ENCODE measurements at regions not wholly inside any gene's neighbourhood (a gene's known extent, or its start where the extent isn't known, plus 50 kb on each side); places are given as distances from the start of the nearest gene placed in this dataset.

DNA sequence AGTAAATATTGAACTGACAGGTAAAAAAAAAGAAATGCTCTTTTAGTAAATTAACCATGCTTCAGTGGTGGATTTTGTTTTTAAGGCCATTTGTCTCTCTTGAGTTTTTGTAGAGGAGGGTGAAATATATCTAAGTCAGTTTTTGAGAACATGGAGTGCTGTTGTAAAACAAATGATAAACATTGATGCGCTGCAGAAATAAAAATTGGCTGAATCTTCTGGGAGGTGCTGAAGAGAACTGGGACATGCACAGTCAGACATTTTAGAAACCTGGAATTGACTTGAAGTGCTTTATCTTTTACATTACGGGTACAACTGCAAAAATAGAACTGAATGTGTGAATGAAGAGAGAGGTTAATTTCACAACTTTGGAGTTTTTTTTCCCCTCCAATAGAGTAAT lies 203.0 kb upstream of the HDAC9 start:
- Histone ChIP-seq H3K9me3 (no peaks in the 10 kb centered on the region), H3K27me3 (no peaks in the 10 kb centered on the region), H3K4me1 (peaks cover 8% of the 10 kb centered on the region), H3K27ac (peak overlapping the region; percentile 17), H3K4me3 (no peak overlapping the region), H3K36me3 (no peaks in the 10 kb centered on the region)
- DNase-seq (ENCODE audit: extremely low spot score in 2 of 2): no peak
- TF ChIP-seq POLR2A (IDR thresholded peaks at IDR 0.05) (no peak), POLR2AphosphoS5 (IDR thresholded peaks at IDR 0.05; ENCODE audit: insufficient read depth in 1 of 2, low read depth in 1 of 2) (peak in 1 of 2 donors; percentile 28), CTCF (IDR thresholded peaks at IDR 0.05) (no peak)
- intact Hi-C loops (cut with DNase I): no loop called here

DNA sequence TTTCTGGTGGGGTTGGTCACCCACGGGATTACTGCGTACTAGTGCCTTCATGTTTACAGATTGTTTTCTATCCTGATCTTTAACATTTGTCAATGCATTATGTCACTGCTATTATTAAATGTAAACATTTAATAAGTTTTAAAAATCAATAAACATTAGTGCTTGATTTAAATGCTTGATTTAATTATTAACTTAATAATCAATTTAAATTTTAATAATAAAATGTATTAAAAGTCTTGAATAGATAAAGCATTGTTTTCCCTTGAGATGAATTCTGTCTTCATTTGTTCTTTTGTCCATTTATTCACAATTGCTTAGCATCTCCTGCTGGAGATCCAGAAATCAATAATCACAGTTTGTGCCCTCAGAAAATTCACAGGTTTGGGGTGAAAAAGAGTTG lies 201.8 kb upstream of the HDAC9 start:
- Histone ChIP-seq H3K36me3 (no peaks in the 10 kb centered on the region), H3K9me3 (no peaks in the 10 kb centered on the region), H3K4me3 (no peak overlapping the region), H3K27ac (no peak overlapping the region), H3K27me3 (no peaks in the 10 kb centered on the region), H3K4me1 (peaks cover 8% of the 10 kb centered on the region)
- DNase-seq (ENCODE audit: extremely low spot score in 2 of 2): no peak
- TF ChIP-seq POLR2AphosphoS5 (IDR thresholded peaks at IDR 0.05; ENCODE audit: insufficient read depth in 1 of 2, low read depth in 1 of 2) (no peak), POLR2A (IDR thresholded peaks at IDR 0.05) (no peak), CTCF (IDR thresholded peaks at IDR 0.05) (no peak)
- intact Hi-C loops (cut with DNase I): no loop called here

GRCh38 chr7:18294411-18294810 lies 201.1 kb upstream of the HDAC9 start:
- no peak for TF ChIP-seq POLR2AphosphoS5 (IDR thresholded peaks at IDR 0.05; ENCODE audit: insufficient read depth in 1 of 2, low read depth in 1 of 2)
- TF ChIP-seq POLR2A (IDR thresholded peaks at IDR 0.05): no peak
- no peak for TF ChIP-seq CTCF (IDR thresholded peaks at IDR 0.05)
- H3K27me3 ChIP-seq: no peaks in the 10 kb centered on the region
- no peak overlapping the region for H3K27ac ChIP-seq
- no peaks in the 10 kb centered on the region for H3K36me3 ChIP-seq
- peaks cover 8% of the 10 kb centered on the region for H3K4me1 ChIP-seq
- intact Hi-C loops (cut with DNase I): no loop called here
- H3K9me3 ChIP-seq: no peaks in the 10 kb centered on the region
- DNase-seq (ENCODE audit: extremely low spot score in 2 of 2): no peak
- no peak overlapping the region for H3K4me3 ChIP-seq

DNA sequence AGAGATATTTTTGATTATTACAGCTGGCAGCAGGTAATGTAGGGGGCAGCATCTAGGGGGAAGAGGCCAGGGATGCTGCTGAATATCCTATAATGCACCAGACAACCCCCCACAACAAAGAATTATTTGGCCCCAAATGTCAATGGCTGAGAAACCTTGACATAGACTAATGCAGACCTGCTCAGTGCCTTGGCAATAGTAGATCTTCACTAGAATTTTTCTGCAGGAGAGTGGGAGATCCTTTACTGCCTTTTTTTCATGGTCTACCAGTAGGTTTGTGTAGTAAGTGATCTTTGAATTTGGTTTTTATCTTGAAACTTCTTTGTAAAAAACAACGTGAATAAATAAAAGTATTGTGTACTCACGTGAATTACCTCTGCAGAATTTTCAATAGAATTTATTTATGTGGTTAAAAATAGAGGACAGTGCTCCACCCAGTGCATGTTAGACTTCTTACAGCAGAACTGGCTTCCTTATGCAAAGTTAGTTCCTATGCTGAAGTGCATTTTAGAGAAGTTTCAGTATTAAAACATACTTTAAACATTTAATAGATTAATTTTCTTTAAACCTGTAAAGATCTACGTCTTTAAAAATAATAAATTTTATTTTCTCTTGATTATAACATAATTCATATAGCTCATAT lies 199.6 kb upstream of the HDAC9 start:
- H3K27me3 ChIP-seq: no peaks in the 10 kb centered on the region
- H3K36me3 ChIP-seq: no peaks in the 10 kb centered on the region
- H3K4me3 ChIP-seq: no peak overlapping the region
- intact Hi-C loops (cut with DNase I): no loop called here
- H3K9me3 ChIP-seq: no peaks in the 10 kb centered on the region
- TF ChIP-seq CTCF (IDR thresholded peaks at IDR 0.05) (no peak), POLR2A (IDR thresholded peaks at IDR 0.05) (no peak), POLR2AphosphoS5 (IDR thresholded peaks at IDR 0.05; ENCODE audit: insufficient read depth in 1 of 2, low read depth in 1 of 2) (no peak)
- peaks cover 8% of the 10 kb centered on the region for H3K4me1 ChIP-seq
- H3K27ac ChIP-seq: no peak overlapping the region
- DNase-seq (ENCODE audit: extremely low spot score in 2 of 2): no peak

GRCh38 chr7:18302097-18302496 lies 193.5 kb upstream of the HDAC9 start:
- Histone ChIP-seq H3K9me3 (no peaks in the 10 kb centered on the region), H3K27ac (no peak overlapping the region), H3K36me3 (no peaks in the 10 kb centered on the region), H3K4me1 (no peaks in the 10 kb centered on the region), H3K27me3 (no peaks in the 10 kb centered on the region), H3K4me3 (no peak overlapping the region)
- no peak for DNase-seq (ENCODE audit: extremely low spot score in 2 of 2)
- TF ChIP-seq POLR2AphosphoS5 (IDR thresholded peaks at IDR 0.05; ENCODE audit: insufficient read depth in 1 of 2, low read depth in 1 of 2) (no peak), CTCF (IDR thresholded peaks at IDR 0.05) (no peak), POLR2A (IDR thresholded peaks at IDR 0.05) (no peak)
- intact Hi-C loops (cut with DNase I): no loop called here
